ENCODE measurements at regions not wholly inside any gene's neighbourhood (a gene's known extent, or its start where the extent isn't known, plus 50 kb on each side); places are given as distances from the start of the nearest gene placed in this dataset.

DNA sequence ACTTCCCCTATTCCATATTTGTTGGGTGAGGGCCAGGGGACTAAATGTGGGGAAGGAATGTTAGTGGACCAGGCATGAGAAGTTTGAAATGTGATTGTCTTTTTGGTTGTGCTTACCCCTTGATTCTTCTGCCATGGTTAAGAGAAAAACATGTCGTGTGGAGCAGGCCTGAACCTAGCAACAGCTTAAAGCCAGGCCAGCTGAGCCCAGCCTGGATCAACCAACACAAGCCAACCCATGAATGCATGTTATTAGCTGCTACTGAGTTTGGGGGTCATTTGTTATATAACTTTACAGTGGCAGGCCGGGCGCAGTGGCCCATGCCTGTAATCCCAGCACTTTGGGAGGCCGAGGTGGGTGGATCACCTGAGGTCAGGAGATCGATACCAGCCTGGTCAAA is 52.4 kb upstream of the TRIO start:
- DNase-seq (ENCODE audit: low read depth in 3 of 3, low spot score in 1 of 3): no peak

DNA sequence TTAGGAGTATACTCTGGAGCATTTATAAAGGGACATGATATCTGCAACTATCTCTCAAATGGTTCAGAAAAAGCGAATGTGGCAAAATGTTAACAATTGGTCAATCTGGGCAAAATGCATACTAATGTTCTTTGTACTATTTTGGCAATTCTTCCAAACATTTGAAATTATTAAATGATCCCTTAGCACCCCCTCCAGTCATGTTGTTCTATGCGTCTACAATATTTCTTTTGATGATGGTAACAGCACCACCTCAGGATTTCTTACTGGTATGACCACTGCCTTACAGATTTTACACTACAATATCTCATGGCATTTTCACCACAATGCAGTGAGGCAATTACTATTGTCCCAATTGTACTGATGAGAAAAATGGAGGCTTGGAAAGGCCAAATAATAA is 52.9 kb upstream of the TRIO start:
- no peak for DNase-seq (ENCODE audit: low read depth in 3 of 3, low spot score in 1 of 3)

DNA sequence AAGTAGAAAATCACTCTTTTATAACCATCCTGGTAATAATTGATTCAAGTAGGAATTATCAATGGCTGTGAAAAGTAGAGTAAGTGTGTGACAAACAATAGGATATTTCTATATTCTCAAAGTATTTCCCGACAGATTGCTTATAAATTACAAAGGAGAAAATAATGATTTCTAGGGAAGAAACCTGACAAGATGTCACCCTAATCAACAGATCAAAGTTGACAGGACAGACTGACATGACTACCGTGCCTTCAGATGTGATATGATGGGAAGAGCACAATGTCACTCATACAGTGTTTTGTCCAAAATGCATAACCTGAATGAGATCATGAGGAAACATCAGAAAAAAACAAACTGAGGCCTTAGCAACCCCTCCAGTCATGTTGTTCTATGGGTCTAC is 53.9 kb upstream of the TRIO start:
- DNase-seq (ENCODE audit: low read depth in 3 of 3, low spot score in 1 of 3): no peak

DNA sequence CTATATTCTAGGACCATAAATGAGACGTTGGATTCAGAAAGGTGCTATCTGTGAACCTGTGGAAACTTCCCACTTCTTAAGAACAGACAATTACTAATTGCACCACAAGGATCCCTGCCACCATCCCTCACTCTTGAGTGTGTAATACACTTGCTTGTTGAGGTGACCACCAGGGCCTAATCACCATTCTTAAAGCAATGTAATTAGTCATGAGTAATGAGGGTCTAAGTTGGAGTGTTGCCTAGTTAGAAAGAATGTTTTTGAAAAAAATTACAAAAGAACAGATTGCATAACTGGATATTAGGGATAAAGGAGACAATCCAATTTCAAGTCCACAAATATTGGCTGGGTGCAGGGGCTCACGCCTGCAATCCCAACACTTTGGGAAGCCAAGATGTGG is 56.9 kb upstream of the TRIO start:
- DNase-seq (ENCODE audit: low read depth in 3 of 3, low spot score in 1 of 3): no peak

DNA sequence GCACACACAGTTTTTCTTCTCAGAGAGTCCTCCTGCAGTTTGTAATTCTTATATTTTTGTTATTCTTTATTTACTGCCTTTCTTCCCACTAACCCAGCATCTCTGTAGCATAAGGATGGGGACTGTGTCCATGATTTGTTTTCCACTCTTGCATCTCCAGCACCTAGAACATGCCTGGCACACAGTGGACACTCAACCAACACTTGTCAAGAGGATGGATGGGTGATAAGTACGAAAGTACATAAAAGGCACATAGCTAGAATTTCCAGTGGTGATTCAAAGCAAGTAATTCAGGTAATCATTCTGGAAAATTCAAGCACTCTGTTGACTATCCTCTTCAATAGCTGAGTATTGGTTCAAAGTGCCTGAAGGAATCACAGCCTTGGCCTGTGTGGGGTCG is 60.2 kb upstream of the TRIO start:
- no peak for DNase-seq (ENCODE audit: low read depth in 3 of 3, low spot score in 1 of 3)

DNA sequence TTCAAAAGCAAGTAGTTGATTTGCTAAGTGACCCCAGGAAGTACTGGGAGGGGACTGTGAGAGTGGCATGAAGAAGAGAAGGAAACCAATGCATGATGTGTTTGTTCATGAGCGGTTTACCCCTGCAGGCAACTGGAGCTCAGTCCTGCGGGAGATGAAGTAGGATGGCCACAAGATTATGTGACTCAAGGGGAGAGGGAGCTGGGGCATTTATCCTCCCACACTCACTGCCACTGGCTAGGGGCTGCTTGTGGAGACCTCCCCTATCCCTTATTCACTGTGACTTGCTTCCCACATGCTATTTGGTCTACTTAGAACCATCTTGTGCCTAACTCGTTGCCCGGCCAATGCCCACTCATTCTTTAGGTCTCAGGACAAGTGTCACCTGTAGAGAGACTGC is 60.6 kb upstream of the TRIO start:
- DNase-seq (ENCODE audit: low read depth in 3 of 3, low spot score in 1 of 3): no peak

DNA sequence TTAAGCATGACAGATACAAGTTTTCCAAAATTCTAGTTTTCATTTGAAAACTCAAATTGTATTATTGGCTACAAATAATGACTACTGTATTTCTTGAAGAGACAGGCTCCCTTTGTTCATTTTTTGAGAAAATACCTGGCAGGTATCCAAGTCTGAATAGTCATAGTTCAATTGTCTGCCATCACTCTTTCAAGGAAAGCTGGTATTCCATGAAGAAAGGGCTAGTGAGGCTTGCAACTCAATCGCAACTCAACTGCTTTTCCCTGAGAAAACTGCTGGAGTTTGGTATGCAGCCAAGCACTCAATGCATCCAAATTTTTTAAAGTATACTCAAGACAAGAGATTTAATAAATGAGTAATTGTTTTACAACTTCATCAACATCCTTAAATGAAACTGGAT is 61.4 kb upstream of the TRIO start:
- no peak for DNase-seq (ENCODE audit: low read depth in 3 of 3, low spot score in 1 of 3)

DNA sequence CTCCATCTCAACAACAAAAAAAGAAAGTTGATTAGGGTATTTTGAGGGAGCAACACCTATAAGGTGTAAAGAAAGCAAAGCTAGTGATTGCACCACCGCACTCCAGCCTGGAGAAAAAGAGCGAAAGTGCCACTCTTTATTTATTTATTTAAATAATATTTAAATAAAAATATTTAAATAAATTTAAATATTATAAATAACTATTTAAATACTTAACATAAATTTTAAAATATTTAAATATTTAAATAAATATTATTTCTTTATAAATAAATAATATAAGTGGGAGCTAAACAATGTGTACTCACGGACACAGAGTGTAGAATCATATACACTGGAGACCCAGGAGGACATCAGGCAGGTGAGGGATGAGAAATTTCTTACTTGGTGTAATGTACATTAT is 64.4 kb upstream of the TRIO start:
- no peak for DNase-seq (ENCODE audit: low read depth in 3 of 3, low spot score in 1 of 3)

DNA sequence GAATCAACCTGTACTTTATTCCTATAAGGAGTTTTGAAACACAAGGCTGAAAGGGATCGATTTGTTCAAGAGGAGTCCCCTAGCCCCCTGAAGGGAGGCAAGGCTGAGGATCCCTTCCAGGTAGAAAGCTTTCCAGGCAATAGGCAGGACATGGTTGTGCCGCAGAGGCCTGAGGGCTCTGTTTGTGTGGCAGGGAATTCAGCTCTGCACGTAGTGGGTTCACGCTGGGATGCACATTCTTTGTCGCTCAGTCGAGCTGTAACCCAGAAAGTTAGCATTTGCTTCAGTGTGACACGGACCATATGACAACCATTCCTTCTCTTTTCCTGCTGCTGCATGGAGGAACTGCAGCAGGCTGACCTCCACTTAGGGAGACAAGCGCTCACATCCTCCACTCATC is 65.6 kb upstream of the TRIO start:
- DNase-seq (ENCODE audit: low read depth in 3 of 3, low spot score in 1 of 3): no peak

DNA sequence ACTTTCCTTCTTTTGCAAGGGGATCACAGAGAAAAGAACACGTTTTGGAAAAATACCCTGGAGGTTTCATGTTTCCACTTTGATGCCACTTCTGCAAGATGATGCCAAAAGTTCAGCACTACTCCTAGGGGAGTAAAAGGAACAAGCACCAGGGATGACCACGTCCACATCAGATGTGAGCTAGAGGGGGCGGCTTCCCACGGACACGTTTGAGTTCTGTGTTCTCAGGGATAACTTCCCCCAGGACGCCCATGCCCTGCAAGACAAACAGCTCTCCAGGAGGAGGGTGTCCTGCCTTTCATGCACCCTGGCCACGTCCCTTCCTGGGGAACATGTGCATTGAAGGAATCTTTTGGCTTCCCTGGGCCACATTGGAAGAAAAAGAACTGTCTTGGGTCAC is 66.6 kb upstream of the TRIO start:
- no peak for DNase-seq (ENCODE audit: low read depth in 3 of 3, low spot score in 1 of 3)

DNA sequence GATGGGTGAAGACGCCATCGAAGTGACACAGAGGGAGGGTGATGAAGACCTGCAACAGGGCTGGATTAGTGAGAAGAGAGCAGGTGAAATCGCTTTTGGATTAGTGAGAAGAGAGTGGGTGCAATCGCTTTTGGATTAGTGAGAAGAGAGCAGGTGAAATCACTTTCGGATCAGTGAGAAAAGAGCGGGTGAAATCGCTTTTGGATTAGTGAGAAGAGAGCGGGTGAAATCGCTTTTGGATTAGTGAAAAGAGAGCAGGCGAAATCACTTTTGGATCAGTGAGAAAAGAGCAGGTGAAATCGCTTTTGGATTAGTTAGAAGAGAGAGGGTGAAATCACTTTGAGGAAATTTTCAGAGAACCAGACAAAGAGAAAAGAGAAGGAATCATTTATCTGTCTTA is 67.2 kb upstream of the TRIO start:
- no peak for DNase-seq (ENCODE audit: low read depth in 3 of 3, low spot score in 1 of 3)

DNA sequence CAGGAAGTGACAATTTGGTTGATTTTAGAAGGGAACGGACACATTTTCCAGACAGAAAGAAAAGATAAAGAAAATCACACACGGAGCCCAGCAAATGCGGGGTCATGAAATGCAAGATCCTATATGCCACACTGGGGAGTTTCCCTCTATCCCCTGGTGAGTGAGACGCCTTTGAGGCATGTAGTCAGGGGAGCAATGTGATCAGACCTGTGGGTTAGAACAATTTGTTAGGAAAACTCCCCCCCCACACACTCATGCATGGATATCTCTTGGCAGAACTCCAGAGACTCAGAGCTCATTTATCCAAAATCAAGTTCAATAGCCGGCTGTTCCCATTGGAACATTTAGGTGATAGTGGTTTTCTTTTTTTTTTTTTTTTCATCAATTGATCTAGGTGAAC is 71.7 kb upstream of the TRIO start:
- no peak for DNase-seq (ENCODE audit: low read depth in 3 of 3, low spot score in 1 of 3)

DNA sequence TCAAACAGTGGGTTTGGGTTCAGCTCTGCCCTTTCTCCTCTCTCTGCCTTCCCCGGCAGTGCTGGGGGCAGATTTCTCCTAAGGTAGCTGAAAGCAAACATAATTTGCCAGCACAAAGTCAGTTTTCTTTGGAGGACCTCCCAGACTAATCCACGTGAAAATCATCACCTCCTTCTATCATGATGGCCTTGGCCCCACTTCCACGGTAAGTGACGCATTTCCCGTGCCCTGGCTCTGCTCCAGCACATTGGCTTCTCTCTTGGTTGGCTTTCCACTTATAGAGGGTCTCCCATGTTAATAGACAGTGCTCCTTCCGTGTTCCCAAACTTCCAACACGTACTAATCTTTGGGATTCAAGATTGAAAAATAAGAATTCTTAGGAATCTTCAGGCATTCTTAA is 74.1 kb upstream of the TRIO start:
- DNase-seq (ENCODE audit: low read depth in 3 of 3, low spot score in 1 of 3): no peak

DNA sequence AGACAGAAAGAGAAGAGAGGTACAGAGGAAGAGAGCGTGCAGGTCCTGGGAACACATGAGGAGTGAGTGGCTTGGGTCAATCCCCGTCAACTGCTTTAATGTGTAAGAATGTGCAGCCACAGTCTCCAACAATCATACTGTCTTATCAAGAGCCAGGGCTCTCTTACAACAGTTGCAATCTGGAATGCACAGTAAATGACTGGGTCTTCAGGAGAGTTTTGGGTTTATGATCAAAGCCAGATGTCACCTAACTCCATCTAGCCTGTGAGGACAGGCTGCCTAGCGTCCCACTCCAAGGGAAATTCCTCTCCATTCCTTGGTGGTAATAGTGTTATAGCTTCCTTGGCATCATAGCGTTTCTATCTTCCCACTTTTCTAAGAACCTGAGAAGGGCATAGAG is 75.0 kb upstream of the TRIO start:
- DNase-seq (ENCODE audit: low read depth in 3 of 3, low spot score in 1 of 3): no peak

DNA sequence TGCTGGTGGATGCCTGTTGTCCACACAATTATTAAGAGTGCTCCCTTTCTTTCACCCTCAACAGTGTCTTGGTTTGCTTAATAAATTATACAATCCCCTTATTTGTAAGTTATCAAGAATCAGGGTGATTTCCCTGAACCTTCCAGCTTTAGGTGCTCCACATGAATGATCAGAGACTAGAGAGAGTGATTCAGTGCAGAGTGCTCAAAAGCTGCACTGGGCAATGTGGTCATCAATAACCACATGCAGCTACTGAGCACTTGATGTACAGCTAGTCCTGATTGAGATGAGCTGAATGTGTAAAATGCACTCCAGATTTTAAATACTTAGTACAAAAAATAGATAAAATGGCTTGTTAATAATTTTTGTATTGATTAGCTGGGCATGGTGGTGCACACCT is 76.8 kb upstream of the TRIO start:
- DNase-seq (ENCODE audit: low read depth in 3 of 3, low spot score in 1 of 3): no peak

DNA sequence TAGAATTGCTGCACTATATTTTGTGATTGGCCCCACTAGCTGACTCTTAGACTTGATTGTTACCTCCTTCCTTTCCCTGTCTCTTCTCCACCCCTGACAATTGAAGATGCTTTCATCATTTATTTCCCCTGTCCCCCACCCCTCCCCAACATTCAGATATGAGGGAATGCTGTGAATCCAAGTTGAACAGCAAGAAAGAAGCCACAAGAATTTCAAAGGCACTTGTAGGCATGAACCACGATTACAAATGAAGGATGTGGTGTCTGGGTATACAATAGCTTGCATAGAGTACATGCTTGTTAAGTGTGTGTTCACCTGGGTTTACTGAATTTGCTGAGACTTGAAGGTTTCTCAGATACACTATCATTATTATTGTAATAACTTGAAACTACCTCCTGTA is 78.3 kb upstream of the TRIO start:
- DNase-seq (ENCODE audit: low read depth in 3 of 3, low spot score in 1 of 3): no peak

DNA sequence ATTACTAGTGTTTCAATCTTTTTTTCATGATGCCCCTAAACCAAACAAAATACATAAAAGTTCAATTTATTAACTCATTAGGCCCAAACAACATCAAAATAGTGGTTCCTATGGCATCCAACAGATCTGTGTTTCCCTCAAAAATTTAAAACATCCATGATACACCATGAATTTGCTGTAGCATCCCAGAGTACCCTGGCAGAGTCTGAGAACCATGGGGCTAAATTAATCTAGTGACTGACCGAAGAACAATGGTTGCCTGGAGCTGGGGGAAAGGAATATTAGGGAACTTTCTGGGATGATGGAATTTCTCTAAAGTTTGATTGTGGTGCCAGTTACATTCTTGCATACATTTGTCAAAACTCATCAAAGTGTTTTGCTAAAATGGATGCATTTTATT is 79.5 kb upstream of the TRIO start:
- no peak for DNase-seq (ENCODE audit: low read depth in 3 of 3, low spot score in 1 of 3)

DNA sequence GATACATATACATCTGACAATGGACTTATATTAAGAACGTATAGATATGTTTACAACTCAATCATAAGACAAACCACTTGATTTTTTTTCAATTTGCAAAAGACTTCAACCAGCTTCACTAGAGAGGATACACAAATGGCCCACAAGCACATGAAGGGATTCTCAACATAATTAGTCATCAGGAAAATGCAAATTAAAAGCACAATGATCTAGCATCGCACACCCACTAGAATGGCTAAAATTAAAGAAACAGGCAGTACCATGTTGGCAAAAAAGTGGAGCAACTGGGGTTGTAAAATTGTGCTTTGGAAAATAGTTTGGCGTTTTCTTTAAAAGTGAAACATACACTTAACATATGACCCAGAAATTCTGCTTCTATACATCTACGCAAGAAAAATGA is 80.0 kb upstream of the TRIO start:
- DNase-seq (ENCODE audit: low read depth in 3 of 3, low spot score in 1 of 3): no peak

DNA sequence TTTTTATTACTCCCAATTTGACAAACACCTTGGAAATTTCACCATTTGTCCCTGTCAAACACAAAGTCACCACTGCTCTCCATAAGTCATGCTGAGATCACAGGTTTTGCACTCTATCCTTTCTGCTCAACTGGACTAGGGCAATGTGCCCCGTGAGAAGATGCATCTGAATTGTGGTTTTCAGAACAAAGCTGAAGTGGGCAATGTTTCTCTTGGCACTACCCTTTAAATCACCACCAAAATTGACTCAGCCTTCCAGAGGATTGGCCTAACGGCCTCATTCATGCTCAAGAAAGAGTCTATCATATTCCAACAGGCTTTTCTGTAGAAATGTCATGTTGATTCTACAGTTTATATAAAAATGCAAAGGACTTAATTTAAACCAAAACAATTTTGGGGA is 81.0 kb upstream of the TRIO start:
- DNase-seq (ENCODE audit: low read depth in 3 of 3, low spot score in 1 of 3): no peak

DNA sequence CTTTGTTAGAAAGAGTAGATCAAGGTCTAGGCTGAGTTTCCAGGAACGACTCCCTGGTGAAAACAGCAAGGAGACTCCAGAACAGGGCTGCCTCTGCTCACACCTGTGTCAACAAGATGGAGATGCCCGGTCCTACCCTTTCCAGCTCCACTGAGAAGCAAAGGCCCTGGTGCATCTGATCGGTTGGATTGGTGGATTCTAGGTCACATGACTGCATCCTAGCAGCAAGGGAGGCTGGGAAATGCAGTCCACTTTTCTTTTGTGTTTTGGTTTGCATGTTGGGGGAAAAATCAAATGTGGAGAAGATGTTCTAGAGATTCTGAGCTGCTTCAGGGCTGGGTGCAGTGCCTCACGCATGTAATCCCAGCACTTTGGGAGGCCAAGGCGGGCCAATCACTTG is 82.0 kb upstream of the TRIO start:
- no peak for DNase-seq (ENCODE audit: low read depth in 3 of 3, low spot score in 1 of 3)

DNA sequence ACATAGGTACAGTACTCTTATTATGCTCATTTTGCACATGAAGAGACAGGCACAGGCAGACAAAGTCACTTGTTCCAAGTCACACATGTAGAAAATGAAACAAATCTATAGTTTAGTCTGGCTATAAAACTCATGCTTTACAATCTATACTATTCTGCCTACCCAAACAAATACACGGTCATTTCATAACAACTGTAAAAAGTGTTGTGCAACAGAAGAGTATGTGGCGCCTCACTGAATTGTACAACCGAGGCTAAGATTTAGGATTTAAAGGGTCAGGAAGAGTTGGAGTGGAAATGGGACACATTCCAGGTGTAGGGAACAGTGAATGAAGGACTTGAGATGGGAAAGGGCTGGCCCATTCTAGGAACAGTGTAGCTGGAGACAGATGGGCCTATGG is 82.9 kb upstream of the TRIO start:
- no peak for DNase-seq (ENCODE audit: low read depth in 3 of 3, low spot score in 1 of 3)

DNA sequence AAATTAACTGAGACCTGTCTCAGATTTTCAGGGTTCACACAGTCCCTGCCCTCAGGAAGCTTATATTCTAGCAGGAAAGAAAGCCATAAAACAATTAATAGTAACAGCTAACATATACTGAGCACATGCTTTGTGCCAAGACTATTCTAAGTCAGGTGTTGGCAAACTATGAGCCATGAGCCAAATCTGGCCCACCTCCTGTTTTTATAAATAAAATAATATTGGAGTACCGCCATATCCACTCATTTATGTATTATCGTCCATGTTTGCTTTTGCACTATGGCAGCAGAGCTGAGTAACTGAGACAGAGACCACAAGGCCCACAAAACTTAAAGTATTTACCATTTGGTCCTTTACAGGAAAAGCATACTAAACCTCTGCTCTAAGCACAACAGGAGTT is 83.3 kb upstream of the TRIO start:
- DNase-seq (ENCODE audit: low read depth in 3 of 3, low spot score in 1 of 3): no peak

DNA sequence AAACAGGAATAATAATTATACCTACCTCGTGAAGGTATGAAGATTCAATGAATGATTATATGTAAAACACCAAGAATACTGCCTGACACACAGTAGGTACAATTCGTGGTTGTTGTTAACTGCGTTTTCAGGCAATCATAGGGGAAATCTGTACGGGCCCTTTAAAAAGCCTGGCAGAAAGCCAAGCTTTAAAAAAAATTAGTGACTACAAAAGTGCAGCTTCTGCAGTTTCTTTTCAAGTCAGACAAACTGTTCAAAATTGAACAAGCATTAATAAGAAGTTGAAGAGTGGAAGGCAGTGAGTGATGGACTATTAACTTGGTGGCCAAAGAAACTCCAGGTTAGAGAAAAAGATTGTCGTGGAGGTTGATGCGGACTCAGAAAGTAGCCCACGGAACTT is 85.9 kb upstream of the TRIO start:
- no peak for DNase-seq (ENCODE audit: low read depth in 3 of 3, low spot score in 1 of 3)

DNA sequence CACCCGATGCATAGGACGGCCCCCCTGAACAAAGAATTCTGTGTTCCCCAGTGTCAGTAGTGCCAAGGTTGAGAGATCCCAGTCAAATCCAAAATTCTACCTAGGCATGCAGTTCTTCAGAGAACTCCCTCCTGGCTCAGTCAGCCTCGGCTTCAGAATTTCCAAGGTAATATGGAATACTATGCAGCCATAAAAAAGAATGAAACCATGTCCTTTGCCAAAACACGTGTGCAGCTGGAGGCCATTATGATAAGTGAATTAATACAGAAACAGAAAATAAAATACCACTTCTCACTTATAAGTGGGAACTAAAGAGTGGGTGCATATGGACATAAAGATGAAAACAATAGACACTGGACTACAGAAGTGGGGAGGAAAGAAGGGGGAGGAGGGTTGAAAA is 87.1 kb upstream of the TRIO start:
- DNase-seq (ENCODE audit: low read depth in 3 of 3, low spot score in 1 of 3): no peak

All from stimulated activated CD4-positive, alpha-beta T cell treated with anti-CD3 and anti-CD28 coated beads, TNF-alpha, amount 100 ng/mL, for 1 hour (primary cell).